Activated CD8-positive, alpha-beta T cell treated with anti-CD3 and anti-CD28 coated beads, Interleukin-2, amount 10 ng/mL, durations not matched to agents 7 days and 5 days (primary cell): ENCODE measurements at regions not wholly inside any gene's neighbourhood (a gene's known extent, or its start where the extent isn't known, plus 50 kb on each side); places are given as distances from the start of the nearest gene placed in this dataset.
"Not testable (repeated sequence)": the region's sequence is repeated elsewhere in the genome, so short reads cannot be mapped to it uniquely, and the experiment has no call there.

Experiments used
- ATAC-seq: fragments of 150-1000 bp; cut with Tn5 transposase; one replicate; pipeline ENCODE4 v1.10.0; 2021; ENCODE audit warnings: moderate library complexity
- CTCF ChIA-PET: fragments of 350-600 bp; sonication (Branson Sonifier 250); formaldehyde crosslinking; loops from one replicate; lab custom pipeline; 2021; ENCODE audit warnings: antibody characterized with exemption; lab: Charles Lee
- POLR2A ChIA-PET: fragments of 350-600 bp; sonication (Branson Sonifier 250); formaldehyde crosslinking; loops from one replicate; lab custom pipeline; 2021; ENCODE audit warnings: antibody characterized with exemption; lab: Charles Lee
- DNase-seq: peaks from one replicate; pipeline ENCODE4 v3.0.0-alpha.2; 2020
- H3K27ac Mint-ChIP-seq: one replicate; pipeline ENCODE4 v1.8.0; 2021; ENCODE audit warnings: mild to moderate bottlenecking, mixed read lengths
- H3K27me3 Mint-ChIP-seq: one replicate; pipeline ENCODE4 v1.8.0; 2021; ENCODE audit warnings: low read depth, mixed read lengths
- H3K36me3 Mint-ChIP-seq: one replicate; pipeline ENCODE4 v1.8.0; 2021; ENCODE audit warnings: low read depth, mixed read lengths
- H3K4me1 Mint-ChIP-seq: one replicate; pipeline ENCODE4 v1.8.0; 2021; ENCODE audit warnings: low read depth, mixed read lengths
- H3K4me3 Mint-ChIP-seq: one replicate; pipeline ENCODE4 v1.8.0; 2021; ENCODE audit warnings: mild to moderate bottlenecking, mixed read lengths
- H3K9me3 Mint-ChIP-seq: one replicate; pipeline ENCODE4 v1.8.0; 2022; ENCODE audit warnings: mixed read lengths; ENCODE audit not compliant: insufficient read depth

GRCh38 chr1:242842094-242842493 lies 317.6 kb upstream of the PLD5 start:
- Mint-ChIP-seq H3K4me3 (no peak overlapping the region), H3K27ac (no peak overlapping the region), H3K27me3 (no peaks in the 10 kb centered on the region), H3K9me3 (peaks cover 5% of the 10 kb centered on the region), H3K4me1 (no peaks in the 10 kb centered on the region), H3K36me3 (no peaks in the 10 kb centered on the region)
- DNase-seq, result no peak
- CTCF ChIA-PET, result no interaction called here
- no peak for ATAC-seq
- POLR2A ChIA-PET, result no interaction called here

GRCh38 chr1:242839101-242839500 lies 314.6 kb upstream of the PLD5 start:
- H3K36me3 Mint-ChIP-seq, result no peaks in the 10 kb centered on the region
- H3K4me3 Mint-ChIP-seq, result no peak overlapping the region
- ATAC-seq (no peak), DNase-seq (no peak)
- peaks cover 1% of the 10 kb centered on the region for H3K9me3 Mint-ChIP-seq
- no peaks in the 10 kb centered on the region for H3K4me1 Mint-ChIP-seq
- no peaks in the 10 kb centered on the region for H3K27me3 Mint-ChIP-seq
- ChIA-PET POLR2A (no interaction called here), CTCF (no interaction called here)
- no peak overlapping the region for H3K27ac Mint-ChIP-seq

GRCh38 chr1:242836423-242836822 lies 311.9 kb upstream of the PLD5 start:
- ATAC-seq (no peak), DNase-seq (no peak)
- H3K27me3 Mint-ChIP-seq, result no peaks in the 10 kb centered on the region
- H3K4me1 Mint-ChIP-seq, result no peaks in the 10 kb centered on the region
- no peaks in the 10 kb centered on the region for H3K9me3 Mint-ChIP-seq
- no peak overlapping the region for H3K4me3 Mint-ChIP-seq
- POLR2A ChIA-PET, result no interaction called here
- no peak overlapping the region for H3K27ac Mint-ChIP-seq
- no peaks in the 10 kb centered on the region for H3K36me3 Mint-ChIP-seq
- CTCF ChIA-PET, result no interaction called here

- ChIA-PET CTCF (no interaction called here), POLR2A (no interaction called here)
- H3K4me1 Mint-ChIP-seq, result no peaks in the 10 kb centered on the region
- H3K27me3 Mint-ChIP-seq, result peaks cover 2% of the 10 kb centered on the region
- DNase-seq, result no peak
- no peaks in the 10 kb centered on the region for H3K36me3 Mint-ChIP-seq
- no peak overlapping the region for H3K27ac Mint-ChIP-seq
- no peak overlapping the region for H3K4me3 Mint-ChIP-seq
- no peaks in the 10 kb centered on the region for H3K9me3 Mint-ChIP-seq
- no peak for ATAC-seq
Observed at GRCh38 chr1:242828828-242829227, 304.3 kb upstream of the PLD5 start.

GRCh38 chr1:242828199-242828598 lies 303.7 kb upstream of the PLD5 start:
- Mint-ChIP-seq H3K27me3 (peaks cover 2% of the 10 kb centered on the region), H3K9me3 (no peaks in the 10 kb centered on the region), H3K4me3 (no peak overlapping the region), H3K4me1 (no peaks in the 10 kb centered on the region), H3K27ac (no peak overlapping the region), H3K36me3 (no peaks in the 10 kb centered on the region)
- ChIA-PET POLR2A (no interaction called here), CTCF (no interaction called here)
- DNase-seq (no peak), ATAC-seq (no peak)

- DNase-seq, result no peak
- no peak overlapping the region for H3K4me3 Mint-ChIP-seq
- H3K36me3 Mint-ChIP-seq, result no peaks in the 10 kb centered on the region
- H3K27me3 Mint-ChIP-seq, result peaks cover 2% of the 10 kb centered on the region
- POLR2A ChIA-PET, result interaction anchor here (0.7 kb wide), 1 partner anchor 16 kb away, joined by 3 read pairs; no protein-coding TSS in a partner anchor
- CTCF ChIA-PET, result interaction anchor here (0.7 kb wide), 1 partner anchor 86 kb away, joined by 3 read pairs; no protein-coding TSS in a partner anchor
- ATAC-seq, result no peak
- H3K9me3 Mint-ChIP-seq, result no peaks in the 10 kb centered on the region
- no peak overlapping the region for H3K27ac Mint-ChIP-seq
- H3K4me1 Mint-ChIP-seq, result no peaks in the 10 kb centered on the region
Observed at GRCh38 chr1:242827538-242827937, 303.0 kb upstream of the PLD5 start.

GRCh38 chr1:242826701-242827336 lies 302.3 kb upstream of the PLD5 start:
- Mint-ChIP-seq H3K27me3 (peaks cover 2% of the 10 kb centered on the region), H3K4me1 (no peaks in the 10 kb centered on the region), H3K4me3 (no peak overlapping the region), H3K27ac (no peak overlapping the region), H3K36me3 (no peaks in the 10 kb centered on the region), H3K9me3 (no peaks in the 10 kb centered on the region)
- ChIA-PET POLR2A (no interaction called here), CTCF (interaction anchor here (0.7 kb wide), 1 partner anchor 86 kb away, joined by 3 read pairs; no protein-coding TSS in a partner anchor)
- no peak for DNase-seq
- no peak for ATAC-seq

- H3K9me3 Mint-ChIP-seq, result no peaks in the 10 kb centered on the region
- no peaks in the 10 kb centered on the region for H3K4me1 Mint-ChIP-seq
- no peak overlapping the region for H3K27ac Mint-ChIP-seq
- H3K4me3 Mint-ChIP-seq, result no peak overlapping the region
- H3K27me3 Mint-ChIP-seq, result peaks cover 2% of the 10 kb centered on the region
- no peak for DNase-seq
- CTCF ChIA-PET, result no interaction called here
- H3K36me3 Mint-ChIP-seq, result no peaks in the 10 kb centered on the region
- no peak for ATAC-seq
- POLR2A ChIA-PET, result no interaction called here
Observed at GRCh38 chr1:242824435-242824834, 299.9 kb upstream of the PLD5 start.

GRCh38 chr1:242813490-242814091 lies 289.1 kb upstream of the PLD5 start:
- H3K4me1 Mint-ChIP-seq, result no peaks in the 10 kb centered on the region
- ChIA-PET POLR2A (no interaction called here), CTCF (no interaction called here)
- H3K36me3 Mint-ChIP-seq, result no peaks in the 10 kb centered on the region
- ATAC-seq (no peak), DNase-seq (no peak)
- H3K4me3 Mint-ChIP-seq, result no peak overlapping the region
- no peaks in the 10 kb centered on the region for H3K27me3 Mint-ChIP-seq
- no peak overlapping the region for H3K27ac Mint-ChIP-seq
- H3K9me3 Mint-ChIP-seq, result no peaks in the 10 kb centered on the region

GRCh38 chr1:242811092-242811840 lies 286.8 kb upstream of the PLD5 start:
- H3K4me3 Mint-ChIP-seq, result no peak overlapping the region
- H3K27ac Mint-ChIP-seq, result no peak overlapping the region
- no peaks in the 10 kb centered on the region for H3K36me3 Mint-ChIP-seq
- DNase-seq, result no peak
- no peaks in the 10 kb centered on the region for H3K4me1 Mint-ChIP-seq
- CTCF ChIA-PET, result no interaction called here
- POLR2A ChIA-PET, result no interaction called here
- ATAC-seq, result no peak
- H3K9me3 Mint-ChIP-seq, result no peaks in the 10 kb centered on the region
- no peaks in the 10 kb centered on the region for H3K27me3 Mint-ChIP-seq

GRCh38 chr1:242806324-242806723 lies 281.8 kb upstream of the PLD5 start:
- Mint-ChIP-seq H3K36me3 (no peaks in the 10 kb centered on the region), H3K27ac (no peak overlapping the region), H3K27me3 (no peaks in the 10 kb centered on the region), H3K4me1 (no peaks in the 10 kb centered on the region), H3K9me3 (no peaks in the 10 kb centered on the region), H3K4me3 (no peak overlapping the region)
- CTCF ChIA-PET, result no interaction called here
- no peak for ATAC-seq
- POLR2A ChIA-PET, result no interaction called here
- no peak for DNase-seq

GRCh38 chr1:242805360-242805759 lies 280.9 kb upstream of the PLD5 start:
- H3K4me3 Mint-ChIP-seq, DNase-seq, H3K4me1 Mint-ChIP-seq, H3K36me3 Mint-ChIP-seq, CTCF ChIA-PET, H3K27ac Mint-ChIP-seq, ATAC-seq, H3K9me3 Mint-ChIP-seq, POLR2A ChIA-PET, H3K27me3 Mint-ChIP-seq: not testable (repeated sequence)
